Nephron (organoid): ENCODE measurements at regions not wholly inside any gene's neighbourhood (a gene's known extent, or its start where the extent isn't known, plus 50 kb on each side); places are given as distances from the start of the nearest gene placed in this dataset.

Experiments used
- H3K27ac Mint-ChIP-seq, 3 experiments: 2 replicates each; pipeline ENCODE4 v1.8.0; 2020; ENCODE audit warnings: mixed read lengths in 3 of 3, mild to moderate bottlenecking in 2 of 3, moderate library complexity in 1 of 3
- H3K27me3 Mint-ChIP-seq: 2 replicates; pipeline ENCODE4 v1.8.0; 2021; ENCODE audit warnings: low read depth, mild to moderate bottlenecking, moderate library complexity, mixed read lengths
- H3K36me3 Mint-ChIP-seq: 2 replicates; pipeline ENCODE4 v1.8.0; 2020; ENCODE audit warnings: low read depth, mixed read lengths
- H3K4me1 Mint-ChIP-seq: 2 replicates; pipeline ENCODE4 v1.8.0; 2020; ENCODE audit warnings: mixed read lengths
- H3K4me3 Mint-ChIP-seq, 3 experiments: 2 replicates each; pipeline ENCODE4 v1.8.0; 2020; ENCODE audit warnings: mild to moderate bottlenecking in 3 of 3, mixed read lengths in 3 of 3, moderate library complexity in 2 of 3
- H3K9me3 Mint-ChIP-seq: 2 replicates; pipeline ENCODE4 v1.8.0; 2020; ENCODE audit warnings: mixed read lengths
- CTCF ChIP-seq, 3 experiments: fragments of 200-600 bp; sonication (generic); IDR thresholded peaks; one replicate each; pipeline ENCODE4 v1.5.0; 2021; ENCODE audit warnings: antibody characterized with exemption in 3 of 3; ENCODE audit not compliant: unreplicated experiment in 3 of 3

- H3K4me1 Mint-ChIP-seq: peaks cover 24% of the 10 kb centered on the region
- no peak for TF ChIP-seq CTCF (IDR thresholded peaks at IDR 0.05; ENCODE audit: unreplicated experiment in 3 of 3)
- no peak overlapping the region for H3K4me3 Mint-ChIP-seq
- no peaks in the 10 kb centered on the region for H3K36me3 Mint-ChIP-seq
- no peaks in the 10 kb centered on the region for H3K27me3 Mint-ChIP-seq
- H3K9me3 Mint-ChIP-seq: no peaks in the 10 kb centered on the region
- peak overlapping the region in 1 of 3 experiments; percentile 15 for H3K27ac Mint-ChIP-seq
Observed at GRCh38 chr4:101689220-101689619, 101.3 kb upstream of the BANK1 start.

- Mint-ChIP-seq H3K4me1 (peaks cover 4% of the 10 kb centered on the region), H3K27ac (no peak overlapping the region), H3K9me3 (no peaks in the 10 kb centered on the region), H3K4me3 (no peak overlapping the region), H3K27me3 (peaks cover 5% of the 10 kb centered on the region), H3K36me3 (no peaks in the 10 kb centered on the region)
- no peak for TF ChIP-seq CTCF (IDR thresholded peaks at IDR 0.05; ENCODE audit: unreplicated experiment in 3 of 3)
Observed at GRCh38 chr4:101685126-101685525, 105.4 kb upstream of the BANK1 start.

GRCh38 chr4:101682946-101683345 lies 107.6 kb upstream of the BANK1 start:
- no peaks in the 10 kb centered on the region for H3K36me3 Mint-ChIP-seq
- TF ChIP-seq CTCF (IDR thresholded peaks at IDR 0.05; ENCODE audit: unreplicated experiment in 3 of 3): no peak
- peaks cover 4% of the 10 kb centered on the region for H3K4me1 Mint-ChIP-seq
- H3K27me3 Mint-ChIP-seq: peaks cover 5% of the 10 kb centered on the region
- no peaks in the 10 kb centered on the region for H3K9me3 Mint-ChIP-seq
- no peak overlapping the region for H3K4me3 Mint-ChIP-seq
- H3K27ac Mint-ChIP-seq: no peak overlapping the region

GRCh38 chr4:101678180-101678579 lies 112.3 kb upstream of the BANK1 start:
- Mint-ChIP-seq H3K4me1 (peaks cover 4% of the 10 kb centered on the region), H3K9me3 (no peaks in the 10 kb centered on the region), H3K27ac (no peak overlapping the region), H3K4me3 (no peak overlapping the region), H3K27me3 (peaks cover 5% of the 10 kb centered on the region), H3K36me3 (no peaks in the 10 kb centered on the region)
- TF ChIP-seq CTCF (IDR thresholded peaks at IDR 0.05; ENCODE audit: unreplicated experiment in 3 of 3): no peak

GRCh38 chr4:101670897-101671296 lies 119.6 kb upstream of the BANK1 start:
- no peak overlapping the region for H3K27ac Mint-ChIP-seq
- no peaks in the 10 kb centered on the region for H3K36me3 Mint-ChIP-seq
- no peaks in the 10 kb centered on the region for H3K27me3 Mint-ChIP-seq
- H3K4me1 Mint-ChIP-seq: no peaks in the 10 kb centered on the region
- no peaks in the 10 kb centered on the region for H3K9me3 Mint-ChIP-seq
- no peak overlapping the region for H3K4me3 Mint-ChIP-seq
- TF ChIP-seq CTCF (IDR thresholded peaks at IDR 0.05; ENCODE audit: unreplicated experiment in 3 of 3): no peak

- H3K27ac Mint-ChIP-seq: no peak overlapping the region
Observed at GRCh38 chr4:101670370-101670769, 120.2 kb upstream of the BANK1 start.

More at GRCh38 chr4:101670370-101670769, 120.2 kb upstream of the BANK1 start:
- no peaks in the 10 kb centered on the region for H3K27me3 Mint-ChIP-seq
- no peak overlapping the region for H3K4me3 Mint-ChIP-seq
- H3K36me3 Mint-ChIP-seq: no peaks in the 10 kb centered on the region
- no peak for TF ChIP-seq CTCF (IDR thresholded peaks at IDR 0.05; ENCODE audit: unreplicated experiment in 3 of 3)
- no peaks in the 10 kb centered on the region for H3K9me3 Mint-ChIP-seq
- H3K4me1 Mint-ChIP-seq: no peaks in the 10 kb centered on the region
